HepG2 (cell line): ENCODE measurements at regions not wholly inside any gene's neighbourhood (a gene's known extent, or its start where the extent isn't known, plus 50 kb on each side); places are given as distances from the start of the nearest gene placed in this dataset.

Source experiments
- CCDC6 ChIP-seq: sonication (generic); formaldehyde crosslinking; IDR thresholded peaks from 2 replicates; pipeline ENCODE4 v1.8.1; 2022; ENCODE audit warnings: mild to moderate bottlenecking, missing genetic modification reagents, moderate library complexity
- GZF1 ChIP-seq: sonication (generic); formaldehyde crosslinking; IDR thresholded peaks from 2 replicates; pipeline ENCODE4 v1.5.1; 2020; ENCODE audit warnings: mild to moderate bottlenecking, missing genetic modification reagents
- LCORL ChIP-seq, 2 experiments: fragments of 450-650 bp in 1 of 2; sonication (generic) in 1 of 2; formaldehyde crosslinking in 1 of 2; IDR thresholded peaks; 2 replicates each; pipeline versions ENCODE4 v1.5.0 to v1.6.1; 2017 to 2020; ENCODE audit warnings: antibody characterized with exemption in 1 of 2, missing genetic modification reagents in 1 of 2
- MAFF ChIP-seq: IDR thresholded peaks from 2 replicates; pipeline ENCODE4 v1.6.1; 2011; ENCODE audit warnings: low read depth, low read length, improper control_type of control experiment
- MBD4 ChIP-seq: IDR thresholded peaks from 2 replicates; pipeline ENCODE4 v1.6.1; 2012; ENCODE audit warnings: low read length, inconsistent platforms, borderline replicate concordance
- MYC ChIP-seq: sonication (generic); formaldehyde crosslinking; IDR thresholded peaks from 2 replicates; pipeline ENCODE4 v1.9.0; 2021; ENCODE audit warnings: missing genetic modification reagents, borderline replicate concordance
- MZF1 ChIP-seq: sonication (generic); formaldehyde crosslinking; IDR thresholded peaks from 2 replicates; pipeline ENCODE4 v1.8.1; 2023; ENCODE audit warnings: mild to moderate bottlenecking, missing genetic modification reagents, borderline replicate concordance
- NFYB ChIP-seq: sonication (generic); formaldehyde crosslinking; IDR thresholded peaks from 2 replicates; pipeline ENCODE4 v1.4.0; 2020; ENCODE audit warnings: missing genetic modification reagents
- NKX3-1 ChIP-seq: sonication (generic); formaldehyde crosslinking; IDR thresholded peaks from 2 replicates; pipeline ENCODE4 v1.5.0; 2020; ENCODE audit warnings: missing genetic modification reagents
- PHF8 ChIP-seq: sonication (generic); formaldehyde crosslinking; IDR thresholded peaks from 2 replicates; pipeline ENCODE4 v1.5.0; 2020; ENCODE audit warnings: missing genetic modification reagents
- PTBP1 ChIP-seq: fragments of 200-400 bp; formaldehyde crosslinking; IDR thresholded peaks from 2 replicates; pipeline ENCODE4 v1.6.1; 2018; ENCODE audit warnings: low read length, low read depth; ENCODE audit not compliant: poor library complexity, severe bottlenecking
- REPIN1 ChIP-seq: sonication (generic); formaldehyde crosslinking; IDR thresholded peaks from 2 replicates; pipeline ENCODE4 v1.8.0; 2022; ENCODE audit warnings: missing genetic modification reagents, low read depth, mild to moderate bottlenecking, borderline replicate concordance
- SALL2 ChIP-seq: sonication (generic); formaldehyde crosslinking; IDR thresholded peaks from 2 replicates; pipeline ENCODE4 v1.8.1; 2023; ENCODE audit warnings: mild to moderate bottlenecking, missing genetic modification reagents, inconsistent platforms
- SOX6 ChIP-seq, 2 experiments: fragments of 450-650 bp in 1 of 2; sonication (generic) in 1 of 2; formaldehyde crosslinking in 1 of 2; IDR thresholded peaks; 2 replicates each; pipeline versions ENCODE4 v1.4.0 to v1.6.1; 2017 to 2020; ENCODE audit warnings: antibody characterized with exemption in 1 of 2, mild to moderate bottlenecking in 1 of 2, missing genetic modification reagents in 1 of 2
- SP140L ChIP-seq: sonication (generic); formaldehyde crosslinking; IDR thresholded peaks from 2 replicates; pipeline ENCODE4 v1.4.0; 2020; ENCODE audit warnings: missing genetic modification reagents, borderline replicate concordance
- YY1 ChIP-seq: IDR thresholded peaks from 2 replicates; pipeline ENCODE4 v1.6.1; 2011; ENCODE audit warnings: low read length, low read depth, moderate library complexity, mild to moderate bottlenecking; ENCODE audit not compliant: insufficient read depth, insufficient replicate concordance
- ZBTB14 ChIP-seq: sonication (generic); formaldehyde crosslinking; IDR thresholded peaks from 2 replicates; pipeline ENCODE4 v1.4.0; 2020; ENCODE audit warnings: missing genetic modification reagents
- ZEB1 ChIP-seq: IDR thresholded peaks from 2 replicates; pipeline ENCODE4 v1.6.1; 2012; ENCODE audit warnings: mild to moderate bottlenecking, low read depth, inconsistent platforms; ENCODE audit not compliant: insufficient replicate concordance
- ZMYM4 ChIP-seq: sonication (generic); formaldehyde crosslinking; IDR thresholded peaks from 2 replicates; pipeline ENCODE4 v1.8.1; 2023; ENCODE audit warnings: mild to moderate bottlenecking, missing genetic modification reagents
- ZNF138 ChIP-seq: sonication (generic); formaldehyde crosslinking; IDR thresholded peaks from 2 replicates; pipeline ENCODE4 v1.5.0; 2020; ENCODE audit warnings: mild to moderate bottlenecking, low read depth, missing genetic modification reagents
- ZNF550 ChIP-seq: sonication (generic); formaldehyde crosslinking; IDR thresholded peaks from 2 replicates; pipeline ENCODE4 v1.4.0; 2020; ENCODE audit warnings: mild to moderate bottlenecking, missing genetic modification reagents, borderline replicate concordance
- ZNF569 ChIP-seq: sonication (generic); formaldehyde crosslinking; IDR thresholded peaks from 2 replicates; pipeline ENCODE4 v1.5.0; 2020; ENCODE audit warnings: mild to moderate bottlenecking, missing genetic modification reagents, moderate library complexity, borderline replicate concordance
- ZNF614 ChIP-seq: IDR thresholded peaks from 2 replicates; pipeline ENCODE4 v1.6.1; 2018; ENCODE audit warnings: missing biosample characterization, missing genetic modification reagents, inconsistent platforms, borderline replicate concordance
- ZNF678 ChIP-seq: sonication (generic); formaldehyde crosslinking; IDR thresholded peaks from 2 replicates; pipeline ENCODE4 v1.4.0; 2020; ENCODE audit warnings: mild to moderate bottlenecking, missing genetic modification reagents
- TF ChIP-seq, protein P1 (sequence below): sonication (generic); formaldehyde crosslinking; IDR thresholded peaks from 2 replicates; pipeline ENCODE4 v1.4.0; 2020; ENCODE audit warnings: missing genetic modification reagents
- TF ChIP-seq, protein P2 (sequence below): sonication (generic); formaldehyde crosslinking; IDR thresholded peaks from 2 replicates; pipeline ENCODE4 v1.5.0; 2020; ENCODE audit warnings: missing genetic modification reagents
- TF ChIP-seq, protein P3 (sequence below): sonication (generic); formaldehyde crosslinking; IDR thresholded peaks from 2 replicates; pipeline ENCODE4 v1.4.0; 2020; ENCODE audit warnings: mild to moderate bottlenecking, missing genetic modification reagents

GRCh38 chr7:138237995-138238394 lies 161.7 kb downstream of the AKR1D1 start (continued):
- TF ChIP-seq, protein P1, sequence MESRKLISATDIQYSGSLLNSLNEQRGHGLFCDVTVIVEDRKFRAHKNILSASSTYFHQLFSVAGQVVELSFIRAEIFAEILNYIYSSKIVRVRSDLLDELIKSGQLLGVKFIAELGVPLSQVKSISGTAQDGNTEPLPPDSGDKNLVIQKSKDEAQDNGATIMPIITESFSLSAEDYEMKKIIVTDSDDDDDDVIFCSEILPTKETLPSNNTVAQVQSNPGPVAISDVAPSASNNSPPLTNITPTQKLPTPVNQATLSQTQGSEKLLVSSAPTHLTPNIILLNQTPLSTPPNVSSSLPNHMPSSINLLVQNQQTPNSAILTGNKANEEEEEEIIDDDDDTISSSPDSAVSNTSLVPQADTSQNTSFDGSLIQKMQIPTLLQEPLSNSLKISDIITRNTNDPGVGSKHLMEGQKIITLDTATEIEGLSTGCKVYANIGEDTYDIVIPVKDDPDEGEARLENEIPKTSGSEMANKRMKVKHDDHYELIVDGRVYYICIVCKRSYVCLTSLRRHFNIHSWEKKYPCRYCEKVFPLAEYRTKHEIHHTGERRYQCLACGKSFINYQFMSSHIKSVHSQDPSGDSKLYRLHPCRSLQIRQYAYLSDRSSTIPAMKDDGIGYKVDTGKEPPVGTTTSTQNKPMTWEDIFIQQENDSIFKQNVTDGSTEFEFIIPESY (CRISPR knock-in tag) = peak; percentile 82; the same call in 1 of the 2 replicates
- TF ChIP-seq CCDC6 = no peak
- TF ChIP-seq LCORL (IDR thresholded peaks at IDR 0.05) = no peak
- TF ChIP-seq LCORL (CRISPR knock-in tag; IDR thresholded peaks at IDR 0.05) = 0 out of 2 replicates have a peak, but pooled peaks have one; percentile 18
- TF ChIP-seq MYC (CRISPR knock-in tag) = no peak
- no peak for TF ChIP-seq NFYB (CRISPR knock-in tag)
- no peak for TF ChIP-seq MAFF
- no peak for TF ChIP-seq PHF8 (CRISPR knock-in tag)
- TF ChIP-seq GZF1 = no peak
- TF ChIP-seq ZMYM4 (CRISPR knock-in tag) = peak; percentile 93
- no peak for TF ChIP-seq MBD4
- no peak for TF ChIP-seq ZNF569 (CRISPR knock-in tag)
- TF ChIP-seq ZNF678 (CRISPR knock-in tag) = no peak
- no peak for TF ChIP-seq MZF1
- peak; percentile 61 for TF ChIP-seq YY1
- TF ChIP-seq SP140L (CRISPR knock-in tag) = no peak
- no peak for TF ChIP-seq NKX3-1 (CRISPR knock-in tag)
- TF ChIP-seq SOX6 (IDR thresholded peaks at IDR 0.05) = no peak
- TF ChIP-seq SOX6 (CRISPR knock-in tag; IDR thresholded peaks at IDR 0.05) = peak; percentile 56; the same call in 1 of the 2 replicates
- peak; percentile 82 for TF ChIP-seq ZNF614 (CRISPR knock-in tag)
- no peak for TF ChIP-seq SALL2 (CRISPR knock-in tag)
- TF ChIP-seq ZNF138 (CRISPR knock-in tag) = no peak
- no peak for TF ChIP-seq PTBP1
- TF ChIP-seq, protein P2, sequence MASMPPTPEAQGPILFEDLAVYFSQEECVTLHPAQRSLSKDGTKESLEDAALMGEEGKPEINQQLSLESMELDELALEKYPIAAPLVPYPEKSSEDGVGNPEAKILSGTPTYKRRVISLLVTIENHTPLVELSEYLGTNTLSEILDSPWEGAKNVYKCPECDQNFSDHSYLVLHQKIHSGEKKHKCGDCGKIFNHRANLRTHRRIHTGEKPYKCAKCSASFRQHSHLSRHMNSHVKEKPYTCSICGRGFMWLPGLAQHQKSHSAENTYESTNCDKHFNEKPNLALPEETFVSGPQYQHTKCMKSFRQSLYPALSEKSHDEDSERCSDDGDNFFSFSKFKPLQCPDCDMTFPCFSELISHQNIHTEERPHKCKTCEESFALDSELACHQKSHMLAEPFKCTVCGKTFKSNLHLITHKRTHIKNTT (CRISPR knock-in tag) = no peak
- TF ChIP-seq, protein P3, sequence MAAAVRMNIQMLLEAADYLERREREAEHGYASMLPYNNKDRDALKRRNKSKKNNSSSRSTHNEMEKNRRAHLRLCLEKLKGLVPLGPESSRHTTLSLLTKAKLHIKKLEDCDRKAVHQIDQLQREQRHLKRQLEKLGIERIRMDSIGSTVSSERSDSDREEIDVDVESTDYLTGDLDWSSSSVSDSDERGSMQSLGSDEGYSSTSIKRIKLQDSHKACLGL = no peak
- no peak for TF ChIP-seq REPIN1 (CRISPR knock-in tag)
- TF ChIP-seq ZBTB14 (CRISPR knock-in tag) = no peak
- TF ChIP-seq ZNF550 (CRISPR knock-in tag) = no peak
- TF ChIP-seq ZEB1 = no peak
